ENCODE measurements at regions not wholly inside any gene's neighbourhood (a gene's known extent, or its start where the extent isn't known, plus 50 kb on each side); places are given as distances from the start of the nearest gene placed in this dataset.

GRCh38 chr3:117411971-117412370 is 702.4 kb downstream of the TUSC7 start:
- CTCF ChIA-PET = no interaction called here
- Mint-ChIP-seq H3K27ac (no peak overlapping the region), H3K27me3 (no peaks in the 10 kb centered on the region), H3K9me3 (peaks cover 4% of the 10 kb centered on the region), H3K36me3 (ENCODE audit: low read depth) (no peaks in the 10 kb centered on the region), H3K4me1 (ENCODE audit: low read depth) (no peaks in the 10 kb centered on the region), H3K4me3 (no peak overlapping the region)
- ATAC-seq (ENCODE audit: poor library complexity) (no peak), DNase-seq (no peak)
- no peaks in the 10 kb centered on the region for H3K9me3 ChIP-seq (ENCODE audit: control insufficient read depth in 1 of 2, insufficient read depth in 1 of 2, low read length in 2 of 2)
- no peaks in the 10 kb centered on the region for H3K27me3 ChIP-seq (ENCODE audit: control insufficient read depth in 1 of 2, insufficient read depth in 2 of 2, low read length in 2 of 2)
- H3K36me3 ChIP-seq (ENCODE audit: insufficient read depth, low read length) = no peaks in the 10 kb centered on the region
- intact Hi-C loops (cut with DNase I, micrococcal nuclease) = no loop called here
- H3K4me1 ChIP-seq (ENCODE audit: insufficient read depth, low read length) = no peaks in the 10 kb centered on the region
- no peak overlapping the region for H3K4me3 ChIP-seq (ENCODE audit: low read length)
- TF ChIP-seq CTCF (IDR thresholded peaks at IDR 0.05) = no peak
- POLR2A ChIA-PET = no interaction called here
- no peak overlapping the region for H3K27ac ChIP-seq (ENCODE audit: low read depth in 1 of 2, low read length in 2 of 2)

- Histone ChIP-seq H3K36me3 (ENCODE audit: insufficient read depth, low read length) (no peaks in the 10 kb centered on the region), H3K9me3 (ENCODE audit: control insufficient read depth in 1 of 2, insufficient read depth in 1 of 2, low read length in 2 of 2) (no peaks in the 10 kb centered on the region), H3K4me1 (ENCODE audit: insufficient read depth, low read length) (no peaks in the 10 kb centered on the region), H3K4me3 (ENCODE audit: low read length) (no peak overlapping the region), H3K27ac (ENCODE audit: low read depth in 1 of 2, low read length in 2 of 2) (no peak overlapping the region), H3K27me3 (ENCODE audit: control insufficient read depth in 1 of 2, insufficient read depth in 2 of 2, low read length in 2 of 2) (no peaks in the 10 kb centered on the region)
- intact Hi-C loops (cut with DNase I, micrococcal nuclease) = no loop called here
- Mint-ChIP-seq H3K27ac (no peak overlapping the region), H3K4me3 (no peak overlapping the region), H3K4me1 (ENCODE audit: low read depth) (no peaks in the 10 kb centered on the region), H3K27me3 (no peaks in the 10 kb centered on the region), H3K36me3 (ENCODE audit: low read depth) (no peaks in the 10 kb centered on the region), H3K9me3 (peaks cover 4% of the 10 kb centered on the region)
- ChIA-PET CTCF (no interaction called here), POLR2A (no interaction called here)
- no peak for TF ChIP-seq CTCF (IDR thresholded peaks at IDR 0.05)
- ATAC-seq (ENCODE audit: poor library complexity) = no peak
- DNase-seq = no peak
Observed at GRCh38 chr3:117417411-117417810, 707.8 kb downstream of the TUSC7 start.

- H3K4me1 Mint-ChIP-seq (ENCODE audit: low read depth) = no peaks in the 10 kb centered on the region
- H3K36me3 ChIP-seq (ENCODE audit: insufficient read depth, low read length) = no peaks in the 10 kb centered on the region
- ChIA-PET POLR2A (no interaction called here), CTCF (interaction anchor here (0.6 kb wide), 1 partner anchor 41 kb away, joined by 3 read pairs; no protein-coding TSS in a partner anchor)
- ATAC-seq (ENCODE audit: poor library complexity) (no peak), DNase-seq (no peak)
- no peaks in the 10 kb centered on the region for H3K27me3 Mint-ChIP-seq
- no peaks in the 10 kb centered on the region for H3K4me1 ChIP-seq (ENCODE audit: insufficient read depth, low read length)
- no peak overlapping the region for H3K27ac ChIP-seq (ENCODE audit: low read depth in 1 of 2, low read length in 2 of 2)
- H3K36me3 Mint-ChIP-seq (ENCODE audit: low read depth) = no peaks in the 10 kb centered on the region
- no peaks in the 10 kb centered on the region for H3K9me3 Mint-ChIP-seq
- H3K27me3 ChIP-seq (ENCODE audit: control insufficient read depth in 1 of 2, insufficient read depth in 2 of 2, low read length in 2 of 2) = no peaks in the 10 kb centered on the region
- peaks cover 0 to 4% of the 10 kb centered on the region in 2 experiments for H3K9me3 ChIP-seq (ENCODE audit: control insufficient read depth in 1 of 2, insufficient read depth in 1 of 2, low read length in 2 of 2)
- H3K27ac Mint-ChIP-seq = no peak overlapping the region
- H3K4me3 ChIP-seq (ENCODE audit: low read length) = no peak overlapping the region
- TF ChIP-seq CTCF (IDR thresholded peaks at IDR 0.05) = no peak
- no peak overlapping the region for H3K4me3 Mint-ChIP-seq
- intact Hi-C loops (cut with DNase I, micrococcal nuclease) = no loop called here
Observed at GRCh38 chr3:117427081-117427480, 717.5 kb downstream of the TUSC7 start.

All from CD4-positive, alpha-beta T cell (primary cell).